ENCODE measurements at regions not wholly inside any gene's neighbourhood (a gene's known extent, or its start where the extent isn't known, plus 50 kb on each side); places are given as distances from the start of the nearest gene placed in this dataset.

DNA sequence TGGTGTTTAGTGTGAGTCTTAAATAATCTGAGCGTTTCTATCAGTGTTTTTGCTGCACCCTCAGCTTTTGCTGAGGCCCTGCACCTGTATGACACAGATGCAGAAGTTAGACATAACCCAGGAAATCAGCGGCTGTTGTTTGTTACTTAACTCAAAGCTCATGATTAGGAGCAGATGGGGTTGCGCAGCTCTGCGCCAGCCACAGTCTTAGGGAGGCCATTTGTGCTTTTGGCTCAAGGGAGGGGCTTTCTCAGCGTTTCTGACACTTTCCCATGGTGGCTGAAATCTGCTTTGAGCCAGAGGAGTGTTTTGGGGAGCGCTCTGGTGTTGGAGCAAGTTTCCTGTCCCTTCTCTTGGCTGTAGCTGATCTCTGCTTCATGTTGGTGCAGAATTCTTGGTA lies 433.8 kb downstream of the NAF1 start:
- no peaks in the 10 kb centered on the region for H3K27me3 ChIP-seq (replicated peaks in 1 of 2; ENCODE audit: control insufficient read depth in 2 of 2, insufficient read depth in 2 of 2, low read length in 1 of 2)
- TF ChIP-seq IKZF1 (conservative IDR thresholded peaks at IDR 0.05) (no peak), GATAD2B (conservative IDR thresholded peaks at IDR 0.05; ENCODE audit: low read depth) (no peak), SP1 (IDR thresholded peaks at IDR 0.05; ENCODE audit: low read depth, low read length) (no peak), ZSCAN29 (IDR thresholded peaks at IDR 0.05) (no peak), NBN (IDR thresholded peaks at IDR 0.05) (no peak), HDAC2 (IDR thresholded peaks at IDR 0.05) (no peak), WRNIP1 (IDR thresholded peaks at IDR 0.05; ENCODE audit: borderline replicate concordance, low read depth, low read length) (no peak), HCFC1 (IDR thresholded peaks at IDR 0.05; ENCODE audit: low read length) (no peak), PAX5 (IDR thresholded peaks at IDR 0.05; ENCODE audit: borderline replicate concordance, low read depth, low read length) (no peak), MXI1 (IDR thresholded peaks at IDR 0.05; ENCODE audit: low read depth, low read length) (no peak), CHD1 (IDR thresholded peaks at IDR 0.05; ENCODE audit: low read depth, low read length) (no peak)
- TF ChIP-seq, protein P1, sequence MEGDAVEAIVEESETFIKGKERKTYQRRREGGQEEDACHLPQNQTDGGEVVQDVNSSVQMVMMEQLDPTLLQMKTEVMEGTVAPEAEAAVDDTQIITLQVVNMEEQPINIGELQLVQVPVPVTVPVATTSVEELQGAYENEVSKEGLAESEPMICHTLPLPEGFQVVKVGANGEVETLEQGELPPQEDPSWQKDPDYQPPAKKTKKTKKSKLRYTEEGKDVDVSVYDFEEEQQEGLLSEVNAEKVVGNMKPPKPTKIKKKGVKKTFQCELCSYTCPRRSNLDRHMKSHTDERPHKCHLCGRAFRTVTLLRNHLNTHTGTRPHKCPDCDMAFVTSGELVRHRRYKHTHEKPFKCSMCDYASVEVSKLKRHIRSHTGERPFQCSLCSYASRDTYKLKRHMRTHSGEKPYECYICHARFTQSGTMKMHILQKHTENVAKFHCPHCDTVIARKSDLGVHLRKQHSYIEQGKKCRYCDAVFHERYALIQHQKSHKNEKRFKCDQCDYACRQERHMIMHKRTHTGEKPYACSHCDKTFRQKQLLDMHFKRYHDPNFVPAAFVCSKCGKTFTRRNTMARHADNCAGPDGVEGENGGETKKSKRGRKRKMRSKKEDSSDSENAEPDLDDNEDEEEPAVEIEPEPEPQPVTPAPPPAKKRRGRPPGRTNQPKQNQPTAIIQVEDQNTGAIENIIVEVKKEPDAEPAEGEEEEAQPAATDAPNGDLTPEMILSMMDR (IDR thresholded peaks at IDR 0.05 in 2 of 3, conservative IDR thresholded peaks at IDR 0.05 in 1 of 3; ENCODE audit: control insufficient read depth in 2 of 3, extremely low read depth in 1 of 3, insufficient read depth in 1 of 3, low read depth in 3 of 3, low read length in 3 of 3), result no peak
- TF ChIP-seq, protein P2, sequence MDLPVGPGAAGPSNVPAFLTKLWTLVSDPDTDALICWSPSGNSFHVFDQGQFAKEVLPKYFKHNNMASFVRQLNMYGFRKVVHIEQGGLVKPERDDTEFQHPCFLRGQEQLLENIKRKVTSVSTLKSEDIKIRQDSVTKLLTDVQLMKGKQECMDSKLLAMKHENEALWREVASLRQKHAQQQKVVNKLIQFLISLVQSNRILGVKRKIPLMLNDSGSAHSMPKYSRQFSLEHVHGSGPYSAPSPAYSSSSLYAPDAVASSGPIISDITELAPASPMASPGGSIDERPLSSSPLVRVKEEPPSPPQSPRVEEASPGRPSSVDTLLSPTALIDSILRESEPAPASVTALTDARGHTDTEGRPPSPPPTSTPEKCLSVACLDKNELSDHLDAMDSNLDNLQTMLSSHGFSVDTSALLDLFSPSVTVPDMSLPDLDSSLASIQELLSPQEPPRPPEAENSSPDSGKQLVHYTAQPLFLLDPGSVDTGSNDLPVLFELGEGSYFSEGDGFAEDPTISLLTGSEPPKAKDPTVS (IDR thresholded peaks at IDR 0.05; ENCODE audit: low read depth, low read length), result no peak
- DNase-seq (ENCODE audit: low read depth, low spot score) (no peak), FAIRE-seq (no peak), ATAC-seq (no peak)
- no peaks in the 10 kb centered on the region for H4K20me1 ChIP-seq (ENCODE audit: control insufficient read depth, insufficient read depth)
- no peaks in the 10 kb centered on the region for H3K36me3 ChIP-seq (ENCODE audit: control insufficient read depth in 2 of 2, insufficient read depth in 2 of 2, low read length in 1 of 2)
- no peak overlapping the region for H3K9ac ChIP-seq (ENCODE audit: control insufficient read depth, insufficient read depth, low read length)
- H3K9me3 ChIP-seq (replicated peaks; ENCODE audit: control insufficient read depth, insufficient read depth, low read length), result no peaks in the 10 kb centered on the region
- no peak overlapping the region for H3K4me3 ChIP-seq
- no peaks in the 10 kb centered on the region for H3K79me2 ChIP-seq (ENCODE audit: control insufficient read depth, insufficient read depth, low read length)
- ChIA-PET SMC1A (ENCODE audit: uncharacterized antibody, unreplicated experiment) (no interaction called here), POLR2A (no interaction called here), RAD21 (ENCODE audit: unreplicated experiment) (no interaction called here), CTCF (no interaction called here)
- 18% methylated on average over 6 of the region's 6 CpGs for WGBS (ENCODE audit: insufficient coverage, insufficient replicate concordance, low lambda C conversion rate, missing lambda C conversion rate)
- no peak overlapping the region for H3K4me2 ChIP-seq (ENCODE audit: control insufficient read depth, insufficient read depth)
- H3K27ac ChIP-seq (ENCODE audit: control insufficient read depth, insufficient read depth), result no peak overlapping the region
- no peak overlapping the region for H2AFZ ChIP-seq (ENCODE audit: control insufficient read depth, low read depth, low read length)
- intact Hi-C loops (cut with micrococcal nuclease; ENCODE audit: unreplicated experiment) (no loop called here), in situ Hi-C loops (cut with MboI) (no loop called here)
- no TSS peak for BruUV-seq (replicated peaks)
- H3K4me1 ChIP-seq (ENCODE audit: control insufficient read depth, insufficient read depth, low read length), result no peaks in the 10 kb centered on the region

Measured in GM12878 (cell line).